ENCODE measurements at regions not wholly inside any gene's neighbourhood (a gene's known extent, or its start where the extent isn't known, plus 50 kb on each side); places are given as distances from the start of the nearest gene placed in this dataset.

- TF ChIP-seq JUND (IDR thresholded peaks at IDR 0.05; ENCODE audit: low read depth, low read length) = no peak
- no peak for TF ChIP-seq CEBPZ (IDR thresholded peaks at IDR 0.05; ENCODE audit: low read depth, low read length)
Observed at GRCh38 chr6:11335826-11336225, 103.4 kb upstream of the NEDD9 start (continued).

GRCh38 chr6:11333132-11333849 is 100.8 kb upstream of the NEDD9 start:
- intact Hi-C loops (cut with micrococcal nuclease; ENCODE audit: unreplicated experiment) (no loop called here), in situ Hi-C loops (cut with MboI) (no loop called here)
- Histone ChIP-seq H3K79me2 (ENCODE audit: control insufficient read depth, insufficient read depth, low read length) (peaks cover 8% of the 10 kb centered on the region), H3K9ac (ENCODE audit: control insufficient read depth, insufficient read depth, low read length) (no peak overlapping the region), H3K27ac (ENCODE audit: control insufficient read depth, insufficient read depth) (peak overlapping the region; percentile 33), H4K20me1 (ENCODE audit: control insufficient read depth, insufficient read depth) (no peaks in the 10 kb centered on the region), H3K9me3 (replicated peaks; ENCODE audit: control insufficient read depth, insufficient read depth, low read length) (peaks cover 2% of the 10 kb centered on the region; the same call in 1 of the 3 replicates), H3K4me3 (no peak overlapping the region), H3K4me2 (ENCODE audit: control insufficient read depth, insufficient read depth) (peak overlapping the region; percentile 43; the same call in 1 of the 2 replicates), H3K4me1 (ENCODE audit: control insufficient read depth, insufficient read depth, low read length) (peaks cover 26% of the 10 kb centered on the region), H2AFZ (ENCODE audit: control insufficient read depth, low read depth, low read length) (no peak overlapping the region; the same call in 1 of the 2 replicates), H3K27me3 (replicated peaks in 1 of 2; ENCODE audit: control insufficient read depth in 2 of 2, insufficient read depth in 2 of 2, low read length in 1 of 2) (no peaks in the 10 kb centered on the region), H3K36me3 (ENCODE audit: control insufficient read depth in 2 of 2, insufficient read depth in 2 of 2, low read length in 1 of 2) (peaks cover 3 to 11% of the 10 kb centered on the region in 2 experiments; a peak in 3 of 4 replicates)
- DNase-seq (ENCODE audit: low read depth, low spot score) (no peak), FAIRE-seq (no peak), ATAC-seq (peak; percentile 61)
- ChIA-PET POLR2A (interaction anchor here (0.6 to 4.4 kb wide), 6 partner anchors 9 to 99 kb away, joined by 3 to 22 read pairs (median 4); no protein-coding TSS in a partner anchor), SMC1A (ENCODE audit: uncharacterized antibody, unreplicated experiment) (interaction anchor here (1.0 to 12.6 kb wide), 13 partner anchors 9 to 163 kb away, joined by 3 to 129 read pairs (median 5); partner anchors contain the start of gene NEDD9), CTCF (interaction anchor here (0.6 to 3.9 kb wide), 4 partner anchors 10 to 163 kb away, joined by 3 to 16 read pairs (median 7); no protein-coding TSS in a partner anchor), RAD21 (ENCODE audit: unreplicated experiment) (interaction anchor here (0.6 to 5.5 kb wide), 11 partner anchors 8 to 163 kb away, joined by 3 to 31 read pairs (median 4); no protein-coding TSS in a partner anchor)
- WGBS (ENCODE audit: insufficient coverage, insufficient replicate concordance, low lambda C conversion rate, missing lambda C conversion rate) = 95% methylated on average over 6 of the region's 6 CpGs
- BruUV-seq (replicated peaks) = no TSS peak
- TF ChIP-seq BHLHE40 (IDR thresholded peaks at IDR 0.05; ENCODE audit: borderline replicate concordance in 1 of 2, low read depth in 2 of 2, low read length in 1 of 2) = 0 out of 4 replicates have a peak, but pooled peaks of 1 of the 2 experiments have one; percentile 11
- peak; percentile 36; the same call in 1 of the 2 replicates for TF ChIP-seq ATF2 (IDR thresholded peaks at IDR 0.05; ENCODE audit: low read length)
- no peak for TF ChIP-seq GATAD2B (conservative IDR thresholded peaks at IDR 0.05; ENCODE audit: low read depth)
- TF ChIP-seq TCF12 (IDR thresholded peaks at IDR 0.05; ENCODE audit: low read depth, low read length) = peak; percentile 77
- TF ChIP-seq ZNF207 (IDR thresholded peaks at IDR 0.05; ENCODE audit: borderline replicate concordance) = no peak
- peak; percentile 82 for TF ChIP-seq TCF3 (IDR thresholded peaks at IDR 0.05; ENCODE audit: borderline replicate concordance, insufficient read depth, low read depth, low read length)
- TF ChIP-seq BCL3 (IDR thresholded peaks at IDR 0.05; ENCODE audit: borderline replicate concordance, insufficient read depth, low read depth, low read length, poor library complexity, severe bottlenecking) = no peak
- peak; percentile 40; the same call in 1 of the 2 replicates for TF ChIP-seq SPI1 (IDR thresholded peaks at IDR 0.05; ENCODE audit: borderline replicate concordance, insufficient read depth, low read depth, low read length)

Measured in GM12878 (cell line).